Tibial nerve (tissue), 4 donors: ENCODE measurements at regions not wholly inside any gene's neighbourhood (a gene's known extent, or its start where the extent isn't known, plus 50 kb on each side); places are given as distances from the start of the nearest gene placed in this dataset.

Experiments
- DNase-seq, 2 donors: peaks; one replicate each; pipeline ENCODE4 v3.0.0-alpha.2; 2019; ENCODE audit warnings: low spot score in 2 of 2
- H3K27ac ChIP-seq, 4 donors: fragments of 200-600 bp; sonication (generic) in 3 of 4; one replicate each; pipeline ENCODE4 v1.5.1; 2017 to 2019; ENCODE audit warnings: mild to moderate bottlenecking in 1 of 4
- H3K27me3 ChIP-seq, 2 donors: fragments of 200-600 bp; sonication (generic) in 1 of 2; one replicate each; pipeline versions ENCODE4 v1.5.1 to v1.6.0; 2017 to 2019
- H3K36me3 ChIP-seq, 3 donors: fragments of 200-600 bp; sonication (generic); one replicate each; pipeline ENCODE4 v1.5.1; 2018 to 2019
- H3K4me1 ChIP-seq, 4 donors: fragments of 200-600 bp; sonication (generic) in 3 of 4; one replicate each; pipeline ENCODE4 v1.5.1; 2017 to 2019
- H3K4me3 ChIP-seq, 4 donors: fragments of 200-600 bp; sonication (generic) in 3 of 4; one replicate each; pipeline ENCODE4 v1.5.1; 2017 to 2019; ENCODE audit warnings: mild to moderate bottlenecking in 1 of 4, moderate library complexity in 1 of 4
- H3K9me3 ChIP-seq, 4 donors: fragments of 200-600 bp; sonication (generic) in 3 of 4; one replicate each; pipeline ENCODE4 v1.5.1; 2017 to 2019
- CTCF ChIP-seq, 5 experiments: fragments of 200-600 bp in 3 of 5; fragments of 450-650 bp in 2 of 5; sonication (generic) in 3 of 5; IDR thresholded peaks; one replicate each; pipeline ENCODE4 v1.5.1; 2016 to 2019; ENCODE audit warnings: antibody characterized with exemption in 5 of 5, mild to moderate bottlenecking in 3 of 5, moderate library complexity in 2 of 5
- EP300 ChIP-seq, 2 donors: sonication (generic); formaldehyde crosslinking; IDR thresholded peaks; one replicate each; pipeline ENCODE4 v1.6.1; 2017; ENCODE audit warnings: antibody characterized with exemption in 2 of 2, mild to moderate bottlenecking in 1 of 2
- POLR2A ChIP-seq, 2 donors: fragments of 450-650 bp; IDR thresholded peaks; one replicate each; pipeline ENCODE4 v1.6.1; 2017; ENCODE audit warnings: antibody characterized with exemption in 2 of 2, mild to moderate bottlenecking in 2 of 2, moderate library complexity in 2 of 2
- WGBS, 2 donors: methylation state at CpG; one replicate each; pipeline ENCODE4 v1.1.5; 2018; 5-methylcytosine and 5-hydroxymethylcytosine counted together

DNA sequence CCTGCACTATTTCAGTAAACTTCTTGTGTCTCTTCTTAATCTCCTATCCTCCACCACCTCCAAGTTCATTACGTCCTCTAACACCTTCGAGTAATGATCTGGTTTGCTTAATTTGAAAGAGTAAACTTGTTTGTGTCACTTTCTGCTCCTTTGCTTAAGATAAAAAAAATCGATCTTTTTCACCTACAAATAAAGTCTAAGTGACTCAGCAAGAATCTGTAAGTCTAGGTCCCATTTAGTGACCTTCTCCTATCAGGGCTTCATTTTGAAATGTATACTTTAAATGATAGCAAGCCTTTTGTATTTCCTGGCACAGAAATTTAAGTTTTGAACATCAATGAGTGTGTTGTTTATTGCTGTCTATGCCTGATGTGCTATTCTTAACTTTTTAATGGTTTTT lies 260.9 kb upstream of the TFPI start:
- DNase-seq: no peak
- no peaks in the 10 kb centered on the region for H3K36me3 ChIP-seq
- H3K4me3 ChIP-seq: no peak overlapping the region
- no peak overlapping the region for H3K27ac ChIP-seq
- WGBS, 2 donors: 88 to 90% methylated on average over 3 of the region's 3 CpGs
- peaks cover 0 to 8% (median 0%) of the 10 kb centered on the region in 4 donors for H3K9me3 ChIP-seq
- no peaks in the 10 kb centered on the region for H3K4me1 ChIP-seq
- TF ChIP-seq EP300 (IDR thresholded peaks at IDR 0.05) (no peak), POLR2A (IDR thresholded peaks at IDR 0.05) (no peak), CTCF (IDR thresholded peaks at IDR 0.05) (no peak)
- no peaks in the 10 kb centered on the region for H3K27me3 ChIP-seq

DNA sequence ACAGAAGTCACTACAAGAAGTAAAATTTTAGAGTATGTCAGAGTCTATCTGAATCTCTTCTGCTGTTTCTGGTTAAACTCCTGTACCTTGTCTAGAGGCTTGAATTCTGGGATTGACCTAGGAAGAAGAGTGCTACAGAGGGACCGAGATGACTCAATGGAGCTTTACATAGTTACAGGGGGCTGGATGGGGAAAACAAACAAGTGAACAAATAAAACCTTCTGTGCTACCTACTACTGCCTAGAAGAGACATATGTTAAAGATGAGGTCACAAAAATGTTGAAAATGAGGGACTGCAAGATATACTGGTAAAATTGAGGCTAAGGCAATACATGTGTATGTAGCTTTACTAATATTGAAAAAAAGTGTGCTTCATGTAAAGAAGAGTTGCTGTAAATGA lies 265.4 kb upstream of the TFPI start:
- H3K9me3 ChIP-seq: peaks cover 0 to 8% (median 0%) of the 10 kb centered on the region in 4 donors
- no peaks in the 10 kb centered on the region for H3K36me3 ChIP-seq
- no peaks in the 10 kb centered on the region for H3K4me1 ChIP-seq
- TF ChIP-seq POLR2A (IDR thresholded peaks at IDR 0.05) (no peak), EP300 (IDR thresholded peaks at IDR 0.05) (no peak), CTCF (IDR thresholded peaks at IDR 0.05) (no peak)
- no peak overlapping the region for H3K4me3 ChIP-seq
- no peaks in the 10 kb centered on the region for H3K27me3 ChIP-seq
- no peak for DNase-seq
- WGBS, 2 donors: 81 to 85% methylated on average over 1 of the region's 1 CpG
- no peak overlapping the region for H3K27ac ChIP-seq

GRCh38 chr2:187825108-187825507 lies 270.9 kb upstream of the TFPI start:
- Histone ChIP-seq H3K4me3 (no peak overlapping the region), H3K36me3 (no peaks in the 10 kb centered on the region), H3K27me3 (no peaks in the 10 kb centered on the region), H3K9me3 (peaks cover 0 to 14% (median 4%) of the 10 kb centered on the region in 4 donors), H3K27ac (no peak overlapping the region), H3K4me1 (no peaks in the 10 kb centered on the region)
- DNase-seq: no peak
- TF ChIP-seq EP300 (IDR thresholded peaks at IDR 0.05) (no peak), CTCF (IDR thresholded peaks at IDR 0.05) (no peak), POLR2A (IDR thresholded peaks at IDR 0.05) (no peak)
- WGBS, 2 donors: 92 to 94% methylated on average over 12 of the region's 12 CpGs

DNA sequence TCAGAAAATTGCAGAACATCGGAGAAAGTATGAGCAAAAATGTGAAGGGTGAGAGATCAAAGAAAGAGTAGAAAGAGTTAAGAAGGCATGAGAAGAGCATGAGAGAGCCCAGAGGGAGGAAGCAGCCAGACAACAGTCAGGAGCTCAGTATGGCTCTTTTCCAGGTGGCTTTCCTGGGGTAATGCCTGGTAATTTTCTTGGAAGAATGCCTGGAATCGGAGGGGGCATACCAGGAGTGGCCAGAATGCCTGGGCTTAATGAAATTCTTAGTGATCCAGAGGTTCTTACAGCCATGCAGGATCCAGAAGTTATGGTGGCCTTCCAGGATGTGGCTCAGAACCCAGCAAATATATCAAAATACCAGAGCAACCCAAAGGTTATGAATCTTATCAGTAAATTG lies 271.8 kb upstream of the TFPI start:
- H3K4me1 ChIP-seq: no peaks in the 10 kb centered on the region
- no peak overlapping the region for H3K27ac ChIP-seq
- H3K9me3 ChIP-seq: peaks cover 0 to 14% (median 4%) of the 10 kb centered on the region in 4 donors
- no peaks in the 10 kb centered on the region for H3K27me3 ChIP-seq
- H3K36me3 ChIP-seq: no peaks in the 10 kb centered on the region
- WGBS, 2 donors: 55 to 68% methylated on average over 2 of the region's 2 CpGs
- DNase-seq: no peak
- no peak overlapping the region for H3K4me3 ChIP-seq
- TF ChIP-seq POLR2A (IDR thresholded peaks at IDR 0.05) (no peak), EP300 (IDR thresholded peaks at IDR 0.05) (no peak), CTCF (IDR thresholded peaks at IDR 0.05) (no peak)

DNA sequence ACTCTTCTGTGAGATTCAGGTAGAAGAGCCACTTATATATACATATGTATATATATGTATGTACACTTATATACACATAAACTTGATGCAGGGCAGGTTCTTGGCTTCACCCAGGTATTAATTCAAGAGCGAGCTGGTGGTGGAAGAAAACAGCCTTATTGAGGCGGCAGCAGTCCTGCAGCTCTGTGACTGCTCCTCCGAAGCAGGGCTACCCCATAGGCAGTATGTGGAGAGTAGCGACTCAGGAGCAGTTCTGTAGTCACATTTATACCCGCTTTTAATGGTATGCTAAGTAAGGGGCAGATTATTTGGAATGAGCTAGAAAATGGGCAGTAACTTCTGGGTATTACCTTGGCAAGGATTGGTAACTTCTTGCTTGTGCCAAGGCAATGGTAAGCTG lies 280.6 kb upstream of the TFPI start:
- WGBS, 2 donors: 93 to 95% methylated on average over 5 of the region's 5 CpGs
- Histone ChIP-seq H3K4me1 (no peaks in the 10 kb centered on the region), H3K9me3 (no peaks in the 10 kb centered on the region), H3K4me3 (no peak overlapping the region), H3K27me3 (no peaks in the 10 kb centered on the region), H3K27ac (no peak overlapping the region), H3K36me3 (no peaks in the 10 kb centered on the region)
- no peak for TF ChIP-seq CTCF (IDR thresholded peaks at IDR 0.05)
- TF ChIP-seq POLR2A (IDR thresholded peaks at IDR 0.05): no peak
- TF ChIP-seq EP300 (IDR thresholded peaks at IDR 0.05): no peak
- no peak for DNase-seq
